Thoracic aorta (tissue), 2 donors: ENCODE measurements at regions not wholly inside any gene's neighbourhood (a gene's known extent, or its start where the extent isn't known, plus 50 kb on each side); places are given as distances from the start of the nearest gene placed in this dataset.

ENCODE experiments used
- ATAC-seq: fragments of 150-250 bp; one replicate; pipeline ENCODE4 v1.8.0; 2017; ENCODE audit warnings: low read depth; ENCODE audit not compliant: insufficient number of reproducible peaks, low FRiP score
- DNase-seq: peaks from one replicate; pipeline ENCODE4 v3.0.0-alpha.2; 2020; ENCODE audit warnings: low spot score
- H3K27ac ChIP-seq, 2 donors: fragments of 200-600 bp; sonication (generic); 1 replicate in 1 of 2; 2 replicates in 1 of 2; pipeline ENCODE4 v1.5.1; 2016; ENCODE audit warnings: mild to moderate bottlenecking in 2 of 2, moderate library complexity in 2 of 2
- H3K27me3 ChIP-seq: fragments of 200-600 bp; sonication (generic); replicated peaks from 2 replicates; pipeline ENCODE4 v1.6.0; 2016; ENCODE audit warnings: mild to moderate bottlenecking; ENCODE audit not compliant: insufficient read depth
- H3K36me3 ChIP-seq: fragments of 200-600 bp; sonication (generic); one replicate; pipeline ENCODE4 v1.5.1; 2016
- H3K4me1 ChIP-seq, 2 donors: fragments of 200-600 bp; sonication (generic); 1 replicate in 1 of 2; 2 replicates in 1 of 2; pipeline versions ENCODE4 v1.5.1 to v1.6.0; 2016; ENCODE audit warnings: low read depth in 2 of 2, mild to moderate bottlenecking in 1 of 2; ENCODE audit not compliant: control insufficient read depth in 1 of 2
- H3K4me3 ChIP-seq: fragments of 200-600 bp; sonication (generic); 2 replicates; pipeline ENCODE4 v1.5.1; 2016; ENCODE audit warnings: mild to moderate bottlenecking
- H3K9me3 ChIP-seq: fragments of 200-600 bp; sonication (generic); 2 replicates; pipeline ENCODE4 v1.5.1; 2016
- CTCF ChIP-seq: fragments of 200-600 bp; sonication (generic); IDR thresholded peaks from one replicate; pipeline ENCODE4 v1.5.1; 2019; ENCODE audit warnings: antibody characterized with exemption

- Histone ChIP-seq H3K4me3 (no peak overlapping the region), H3K36me3 (no peaks in the 10 kb centered on the region), H3K9me3 (no peaks in the 10 kb centered on the region), H3K27ac (no peak overlapping the region), H3K4me1 (no peaks in the 10 kb centered on the region), H3K27me3 (no peaks in the 10 kb centered on the region)
- no peak for TF ChIP-seq CTCF
- ATAC-seq (no peak), DNase-seq (no peak)
Observed at GRCh38 chr1:88133991-88134390, 550.1 kb upstream of the PKN2 start.

- H3K27ac ChIP-seq: no peak overlapping the region
- no peak for ATAC-seq
- H3K9me3 ChIP-seq: no peaks in the 10 kb centered on the region
- H3K4me3 ChIP-seq: no peak overlapping the region
- no peaks in the 10 kb centered on the region for H3K4me1 ChIP-seq
- H3K36me3 ChIP-seq: no peaks in the 10 kb centered on the region
- no peak for DNase-seq
- TF ChIP-seq CTCF: no peak
- H3K27me3 ChIP-seq: no peaks in the 10 kb centered on the region
Observed at GRCh38 chr1:88134983-88135921, 548.8 kb upstream of the PKN2 start.

GRCh38 chr1:88139633-88140032 is 544.4 kb upstream of the PKN2 start:
- H3K4me3 ChIP-seq: no peak overlapping the region
- H3K27ac ChIP-seq: no peak overlapping the region
- no peak for TF ChIP-seq CTCF
- ATAC-seq (no peak), DNase-seq (no peak)
- no peaks in the 10 kb centered on the region for H3K27me3 ChIP-seq
- no peaks in the 10 kb centered on the region for H3K36me3 ChIP-seq
- H3K9me3 ChIP-seq: no peaks in the 10 kb centered on the region
- H3K4me1 ChIP-seq: no peaks in the 10 kb centered on the region

GRCh38 chr1:88140325-88140724 is 543.7 kb upstream of the PKN2 start:
- Histone ChIP-seq H3K4me1 (no peaks in the 10 kb centered on the region), H3K27me3 (no peaks in the 10 kb centered on the region), H3K36me3 (no peaks in the 10 kb centered on the region), H3K4me3 (no peak overlapping the region), H3K27ac (no peak overlapping the region), H3K9me3 (no peaks in the 10 kb centered on the region)
- DNase-seq: no peak
- no peak for TF ChIP-seq CTCF
- no peak for ATAC-seq

- Histone ChIP-seq H3K4me1 (no peaks in the 10 kb centered on the region), H3K27me3 (no peaks in the 10 kb centered on the region), H3K4me3 (no peak overlapping the region), H3K36me3 (no peaks in the 10 kb centered on the region), H3K27ac (no peak overlapping the region), H3K9me3 (no peaks in the 10 kb centered on the region)
- DNase-seq: no peak
- no peak for ATAC-seq
- TF ChIP-seq CTCF: no peak
Observed at GRCh38 chr1:88141499-88142074, 542.5 kb upstream of the PKN2 start.
